MM.1S (cell line): ENCODE measurements at regions not wholly inside any gene's neighbourhood (a gene's known extent, or its start where the extent isn't known, plus 50 kb on each side); places are given as distances from the start of the nearest gene placed in this dataset.

Source experiments
- DNase-seq: peaks from one replicate; pipeline ENCODE4 v3.0.0-alpha.2; 2015
- H2AFZ ChIP-seq: fragments of 300-600 bp; sonication (generic); 2 replicates; pipeline ENCODE4 v1.6.0; 2016; ENCODE audit warnings: antibody characterized with exemption, low read length
- H3F3A ChIP-seq: fragments of 300-600 bp; sonication (generic); 2 replicates; pipeline ENCODE4 v1.6.1; 2016; ENCODE audit warnings: mild to moderate bottlenecking, antibody characterized with exemption, low read length, moderate library complexity, mixed read lengths; ENCODE audit not compliant: insufficient read depth
- H3K27ac ChIP-seq: fragments of 300-600 bp; sonication (generic); 2 replicates; pipeline ENCODE4 v1.5.1; 2016; ENCODE audit warnings: mild to moderate bottlenecking, low read length
- H3K27me3 ChIP-seq: fragments of 300-600 bp; sonication (generic); replicated peaks from 2 replicates; pipeline ENCODE4 v1.6.0; 2016; ENCODE audit warnings: low read length; ENCODE audit not compliant: insufficient read depth
- H3K36me3 ChIP-seq: fragments of 300-600 bp; sonication (generic); replicated peaks from 2 replicates; pipeline ENCODE4 v1.6.1; 2016; ENCODE audit warnings: mild to moderate bottlenecking, low read length, mixed read lengths; ENCODE audit not compliant: insufficient read depth
- H3K4me1 ChIP-seq: fragments of 300-600 bp; sonication (generic); 2 replicates; pipeline ENCODE4 v1.6.1; 2016; ENCODE audit warnings: low read length, mixed read lengths
- H3K4me2 ChIP-seq: fragments of 300-600 bp; sonication (generic); 2 replicates; pipeline ENCODE4 v1.6.0; 2016; ENCODE audit warnings: low read depth, low read length
- H3K4me3 ChIP-seq: fragments of 300-600 bp; sonication (generic); 2 replicates; pipeline ENCODE4 v1.5.1; 2016; ENCODE audit warnings: low read length, mixed read lengths
- H3K79me2 ChIP-seq: fragments of 300-600 bp; sonication (generic); 2 replicates; pipeline ENCODE4 v1.6.1; 2016; ENCODE audit warnings: mixed run types, low read length, mixed read lengths
- H3K9ac ChIP-seq: fragments of 300-600 bp; sonication (generic); 2 replicates; pipeline ENCODE4 v1.6.1; 2016; ENCODE audit warnings: low read length, mixed read lengths
- H3K9me2 ChIP-seq: fragments of 300-600 bp; sonication (generic); replicated peaks from 2 replicates; pipeline ENCODE4 v1.6.1; 2016; ENCODE audit warnings: mild to moderate bottlenecking, low read length, mixed read lengths; ENCODE audit not compliant: insufficient read depth
- H3K9me3 ChIP-seq: fragments of 300-600 bp; sonication (generic); replicated peaks from 2 replicates; pipeline ENCODE4 v1.6.1; 2016; ENCODE audit warnings: mild to moderate bottlenecking, low read length, mixed read lengths; ENCODE audit not compliant: insufficient read depth
- H4K20me1 ChIP-seq: fragments of 300-600 bp; sonication (generic); 2 replicates; pipeline ENCODE4 v1.6.1; 2016; ENCODE audit warnings: mild to moderate bottlenecking, low read length, moderate library complexity, mixed read lengths; ENCODE audit not compliant: insufficient read depth
- CTCF ChIP-seq: fragments of 300-600 bp; sonication (generic); IDR thresholded peaks from 2 replicates; pipeline ENCODE4 v1.5.1; 2016; ENCODE audit warnings: antibody characterized with exemption, low read length, mixed read lengths
- EZH2 ChIP-seq: fragments of 300-600 bp; sonication (generic); optimal IDR thresholded peaks from 2 replicates; pipeline ENCODE3; 2017; ENCODE audit warnings: low read depth, mild to moderate bottlenecking, antibody characterized with exemption, low read length, mixed read lengths
- EZH2phosphoT487 ChIP-seq: fragments of 300-600 bp; sonication (generic); IDR thresholded peaks from 2 replicates; pipeline ENCODE4 v1.6.1; 2018; ENCODE audit warnings: antibody characterized with exemption, low read length

- H3K9me2 ChIP-seq: no peaks in the 10 kb centered on the region
- H3K79me2 ChIP-seq: no peaks in the 10 kb centered on the region
- no peak for TF ChIP-seq CTCF
- TF ChIP-seq EZH2phosphoT487: no peak
- TF ChIP-seq EZH2: no peak
Observed at GRCh38 chr3:80554304-80554703, 786.5 kb upstream of the ROBO1 start.

GRCh38 chr3:80553211-80553610 lies 785.4 kb upstream of the ROBO1 start:
- H3F3A ChIP-seq: no peaks in the 10 kb centered on the region
- H3K4me3 ChIP-seq: no peak overlapping the region
- no peaks in the 10 kb centered on the region for H3K4me1 ChIP-seq
- no peaks in the 10 kb centered on the region for H3K9me2 ChIP-seq
- H4K20me1 ChIP-seq: no peaks in the 10 kb centered on the region
- H3K9ac ChIP-seq: no peak overlapping the region
- H3K79me2 ChIP-seq: no peaks in the 10 kb centered on the region
- H3K27me3 ChIP-seq: no peaks in the 10 kb centered on the region
- TF ChIP-seq EZH2: no peak
- TF ChIP-seq EZH2phosphoT487: no peak
- TF ChIP-seq CTCF: no peak
- H2AFZ ChIP-seq: no peak overlapping the region
- H3K36me3 ChIP-seq: no peaks in the 10 kb centered on the region
- no peak for DNase-seq
- no peaks in the 10 kb centered on the region for H3K9me3 ChIP-seq
- no peak overlapping the region for H3K27ac ChIP-seq
- no peak overlapping the region for H3K4me2 ChIP-seq

More at GRCh38 chr3:80554304-80554703, 786.5 kb upstream of the ROBO1 start:
- Histone ChIP-seq H3K4me2 (no peak overlapping the region), H3K9me3 (no peaks in the 10 kb centered on the region), H3K4me3 (no peak overlapping the region), H4K20me1 (no peaks in the 10 kb centered on the region), H3K4me1 (no peaks in the 10 kb centered on the region), H3K27me3 (no peaks in the 10 kb centered on the region), H3F3A (no peaks in the 10 kb centered on the region), H3K36me3 (no peaks in the 10 kb centered on the region), H2AFZ (no peak overlapping the region), H3K9ac (no peak overlapping the region), H3K27ac (no peak overlapping the region)
- DNase-seq: no peak

DNA sequence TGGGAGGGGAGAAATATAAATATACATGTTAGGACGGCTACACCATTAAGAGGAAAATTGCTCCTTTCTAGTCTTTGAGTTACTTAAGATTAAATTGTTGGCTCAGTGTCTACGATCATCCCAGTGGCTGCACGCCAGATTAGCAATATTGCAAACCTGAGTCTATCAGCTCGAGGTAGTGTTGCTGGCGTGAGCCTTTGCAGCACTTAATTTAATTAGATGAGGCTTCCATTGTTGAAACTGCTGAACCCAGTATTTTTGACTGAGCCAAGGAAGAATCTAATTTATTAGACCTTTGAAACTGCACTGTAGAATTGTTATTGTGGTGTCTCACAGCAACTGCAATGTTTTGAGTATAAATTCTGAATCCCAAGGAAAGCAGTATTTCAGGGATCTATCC lies 782.4 kb upstream of the ROBO1 start:
- no peaks in the 10 kb centered on the region for H3K4me1 ChIP-seq
- H3K9me2 ChIP-seq: no peaks in the 10 kb centered on the region
- DNase-seq: no peak
- no peaks in the 10 kb centered on the region for H4K20me1 ChIP-seq
- H3K36me3 ChIP-seq: no peaks in the 10 kb centered on the region
- no peaks in the 10 kb centered on the region for H3K79me2 ChIP-seq
- TF ChIP-seq EZH2 (no peak), EZH2phosphoT487 (no peak), CTCF (no peak)
- H3K27me3 ChIP-seq: no peaks in the 10 kb centered on the region
- no peak overlapping the region for H3K9ac ChIP-seq
- no peak overlapping the region for H3K4me2 ChIP-seq
- H3K4me3 ChIP-seq: no peak overlapping the region
- H3K9me3 ChIP-seq: no peaks in the 10 kb centered on the region
- no peaks in the 10 kb centered on the region for H3F3A ChIP-seq
- H3K27ac ChIP-seq: no peak overlapping the region
- H2AFZ ChIP-seq: no peak overlapping the region

- no peak overlapping the region for H3K4me3 ChIP-seq
- H3K79me2 ChIP-seq: no peaks in the 10 kb centered on the region
- no peaks in the 10 kb centered on the region for H3K9me3 ChIP-seq
- H2AFZ ChIP-seq: no peak overlapping the region
- no peak for TF ChIP-seq EZH2phosphoT487
- no peak for TF ChIP-seq CTCF
- no peak for TF ChIP-seq EZH2
- no peaks in the 10 kb centered on the region for H3K9me2 ChIP-seq
- H3K4me2 ChIP-seq: no peak overlapping the region
- H4K20me1 ChIP-seq: no peaks in the 10 kb centered on the region
- no peak overlapping the region for H3K27ac ChIP-seq
- no peak overlapping the region for H3K9ac ChIP-seq
- H3K36me3 ChIP-seq: no peaks in the 10 kb centered on the region
- H3F3A ChIP-seq: no peaks in the 10 kb centered on the region
- no peak for DNase-seq
- H3K4me1 ChIP-seq: no peaks in the 10 kb centered on the region
- no peaks in the 10 kb centered on the region for H3K27me3 ChIP-seq
Observed at GRCh38 chr3:80549173-80549572, 781.4 kb upstream of the ROBO1 start.
